SK-N-SH (cell line): ENCODE measurements at regions not wholly inside any gene's neighbourhood (a gene's known extent, or its start where the extent isn't known, plus 50 kb on each side); places are given as distances from the start of the nearest gene placed in this dataset.
A peak's percentile ranks its signal among the peaks of the same experiment; 100 is the strongest.

Source experiments
- CTCF ChIA-PET: fragments of 300-600, 350-600 bp; formaldehyde crosslinking; extraction: SDS; loops from one replicate; lab custom pipeline; 2021; lab: Yijun Ruan, JAX
- POLR2A ChIA-PET: fragments of 350-600 bp; sonication (Branson Sonifier 250); formaldehyde crosslinking; extraction: SDS; loops from one replicate; lab custom pipeline; 2020; ENCODE audit warnings: antibody characterized with exemption, inconsistent platforms; lab: Yijun Ruan, JAX
- DNase-seq: peaks from one replicate; pipeline ENCODE4 v3.0.0; 2012
- H2AFZ ChIP-seq: fragments of 200-600 bp; sonication (generic); 2 replicates; pipeline ENCODE4 v1.8.1; 2016; ENCODE audit warnings: antibody characterized with exemption, mild to moderate bottlenecking, low read depth
- H3F3A ChIP-seq: fragments of 200-600 bp; sonication (generic); replicated peaks from 2 replicates; pipeline ENCODE3; 2016; ENCODE audit warnings: antibody characterized with exemption, mild to moderate bottlenecking; ENCODE audit not compliant: insufficient read depth
- H3K27ac ChIP-seq, 2 experiments: fragments of 200-500 bp in 1 of 2; fragments of 200-600 bp in 1 of 2; sonication (Bioruptor generic) in 1 of 2; sonication (generic), shearing (Covaris generic) in 1 of 2; 2 replicates each; pipeline versions ENCODE4 v1.5.1 to v1.6.1; 2014 to 2016; ENCODE audit warnings: low read depth in 2 of 2, inconsistent platforms in 1 of 2, low read length in 1 of 2, mild to moderate bottlenecking in 1 of 2, mixed read lengths in 1 of 2
- H3K27me3 ChIP-seq: fragments of 200-600 bp; sonication (generic), shearing (Covaris generic); 2 replicates; pipeline ENCODE4 v1.6.1; 2016; ENCODE audit warnings: mixed run types; ENCODE audit not compliant: insufficient read depth
- H3K36me3 ChIP-seq, 2 experiments: fragments of 200-500 bp in 1 of 2; fragments of 200-600 bp in 1 of 2; sonication (Bioruptor generic) in 1 of 2; sonication (generic) in 1 of 2; replicated peaks in 1 of 2; 2 replicates each; pipeline versions ENCODE3 to v1.5.1; 2014 to 2016; ENCODE audit warnings: low read length in 1 of 2, mild to moderate bottlenecking in 1 of 2; ENCODE audit not compliant: insufficient read depth in 2 of 2, control insufficient read depth in 1 of 2
- H3K4me1 ChIP-seq, 2 experiments: fragments of 200-500 bp in 1 of 2; fragments of 200-600 bp in 1 of 2; sonication (Bioruptor generic) in 1 of 2; sonication (generic), shearing (Covaris generic) in 1 of 2; 2 replicates each; pipeline versions ENCODE4 v1.5.1 to v1.6.1; 2014 to 2016; ENCODE audit warnings: low read depth in 1 of 2, low read length in 1 of 2, mixed run types in 1 of 2; ENCODE audit not compliant: insufficient read depth in 2 of 2, control insufficient read depth in 1 of 2
- H3K4me2 ChIP-seq: fragments of 200-600 bp; sonication (generic), shearing (Covaris generic); 2 replicates; pipeline ENCODE4 v1.6.1; 2017; ENCODE audit warnings: mixed run types
- H3K4me3 ChIP-seq, 2 experiments: fragments of 200-500 bp in 1 of 2; fragments of 200-600 bp in 1 of 2; sonication (Bioruptor generic) in 1 of 2; sonication (generic), shearing (Covaris generic) in 1 of 2; 2 replicates each; pipeline versions ENCODE4 v1.5.1 to v1.8.1; 2014 to 2016; ENCODE audit warnings: low read depth in 2 of 2, inconsistent platforms in 1 of 2, low read length in 1 of 2, mild to moderate bottlenecking in 1 of 2, mixed read lengths in 1 of 2, moderate library complexity in 1 of 2
- H3K79me2 ChIP-seq: fragments of 200-600 bp; sonication (generic); 2 replicates; pipeline ENCODE4 v1.8.1; 2017; ENCODE audit warnings: mild to moderate bottlenecking; ENCODE audit not compliant: insufficient read depth
- H3K9ac ChIP-seq: fragments of 200-600 bp; sonication (generic); 2 replicates; pipeline ENCODE4 v1.6.1; 2017; ENCODE audit warnings: mixed run types
- H3K9me2 ChIP-seq: fragments of 200-600 bp; sonication (generic); 2 replicates; pipeline ENCODE4 v1.6.1; 2017; ENCODE audit warnings: mixed run types
- H3K9me3 ChIP-seq: fragments of 200-600 bp; sonication (generic); 2 replicates; pipeline ENCODE4 v1.6.1; 2017; ENCODE audit warnings: mixed run types, mild to moderate bottlenecking, moderate library complexity
- H4K20me1 ChIP-seq: fragments of 200-600 bp; sonication (generic); 2 replicates; pipeline ENCODE4 v1.6.1; 2017; ENCODE audit warnings: mild to moderate bottlenecking, mixed run types; ENCODE audit not compliant: insufficient read depth
- ELF1 ChIP-seq: IDR thresholded peaks from 2 replicates; pipeline ENCODE4 v1.4.0; 2012
- EZH2phosphoT487 ChIP-seq: fragments of 200-600 bp; sonication (generic); IDR thresholded peaks from 2 replicates; pipeline ENCODE4 v1.6.1; 2017; ENCODE audit warnings: low read depth, mixed run types, mild to moderate bottlenecking, antibody characterized with exemption, moderate library complexity, borderline replicate concordance
- RAD21 ChIP-seq: IDR thresholded peaks from 2 replicates; pipeline ENCODE4 v1.6.1; 2012; ENCODE audit warnings: mild to moderate bottlenecking, low read length
- RCOR1 ChIP-seq: fragments of 150-350 bp; IDR thresholded peaks from 2 replicates; pipeline ENCODE4 v1.6.1; 2017; ENCODE audit warnings: antibody characterized with exemption, low read length
- RFX5 ChIP-seq: IDR thresholded peaks from 2 replicates; pipeline ENCODE4 v1.6.1; 2012; ENCODE audit warnings: mild to moderate bottlenecking, improper control_type of control experiment, low read length
- RXRA ChIP-seq: IDR thresholded peaks from 2 replicates; pipeline ENCODE4 v1.4.0; 2012; ENCODE audit warnings: low read depth, mild to moderate bottlenecking, borderline replicate concordance
- SIN3A ChIP-seq: IDR thresholded peaks from 2 replicates; pipeline ENCODE4 v1.6.1; 2012; ENCODE audit warnings: low read depth, mild to moderate bottlenecking, low read length, moderate library complexity, borderline replicate concordance
- TCF12 ChIP-seq: IDR thresholded peaks from 2 replicates; pipeline ENCODE4 v1.4.0; 2012
- WGBS: methylation state at CpG from one replicate; pipeline ENCODE4 v1.1.6; 2017; ENCODE audit warnings: low lambda C conversion rate; 5-methylcytosine and 5-hydroxymethylcytosine counted together
- TF ChIP-seq, protein P1 (sequence below): IDR thresholded peaks from 2 replicates; pipeline ENCODE4 v1.4.0; 2012; ENCODE audit warnings: low read depth, borderline replicate concordance
- TF ChIP-seq, protein P2 (sequence below): IDR thresholded peaks from 2 replicates; pipeline ENCODE4 v1.4.0; 2012; ENCODE audit warnings: low read depth, borderline replicate concordance
- TF ChIP-seq, protein P3 (sequence below): fragments of 200-600 bp; sonication (generic); IDR thresholded peaks from 2 replicates; pipeline ENCODE4 v1.6.1; 2017; ENCODE audit warnings: antibody characterized with exemption, mild to moderate bottlenecking, moderate library complexity
- TF ChIP-seq, protein P4 (sequence below): IDR thresholded peaks from 2 replicates; pipeline ENCODE4 v1.4.0; 2012; ENCODE audit warnings: low read depth

DNA sequence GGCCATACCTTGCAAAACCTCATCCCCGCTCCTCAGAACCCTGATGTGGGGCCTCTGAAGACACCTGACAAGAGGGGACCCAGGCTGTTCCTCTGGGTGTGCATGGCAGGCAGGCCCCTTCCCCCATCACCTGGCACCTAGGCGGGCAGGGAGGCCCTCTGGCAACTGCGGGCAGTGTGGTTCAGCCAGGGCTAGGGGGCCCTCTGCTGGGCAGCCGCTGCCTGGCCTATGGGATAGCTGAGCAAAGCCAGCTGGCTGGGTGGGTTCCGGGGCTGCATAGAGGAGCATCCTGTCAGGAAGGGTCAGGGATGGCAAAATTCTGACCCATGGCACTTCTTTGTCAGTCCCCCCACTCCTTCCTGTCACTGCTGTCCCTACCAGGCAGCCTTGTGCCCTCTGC is 228.7 kb upstream of the ASIC2 start (continued):
- TF ChIP-seq, protein P1, sequence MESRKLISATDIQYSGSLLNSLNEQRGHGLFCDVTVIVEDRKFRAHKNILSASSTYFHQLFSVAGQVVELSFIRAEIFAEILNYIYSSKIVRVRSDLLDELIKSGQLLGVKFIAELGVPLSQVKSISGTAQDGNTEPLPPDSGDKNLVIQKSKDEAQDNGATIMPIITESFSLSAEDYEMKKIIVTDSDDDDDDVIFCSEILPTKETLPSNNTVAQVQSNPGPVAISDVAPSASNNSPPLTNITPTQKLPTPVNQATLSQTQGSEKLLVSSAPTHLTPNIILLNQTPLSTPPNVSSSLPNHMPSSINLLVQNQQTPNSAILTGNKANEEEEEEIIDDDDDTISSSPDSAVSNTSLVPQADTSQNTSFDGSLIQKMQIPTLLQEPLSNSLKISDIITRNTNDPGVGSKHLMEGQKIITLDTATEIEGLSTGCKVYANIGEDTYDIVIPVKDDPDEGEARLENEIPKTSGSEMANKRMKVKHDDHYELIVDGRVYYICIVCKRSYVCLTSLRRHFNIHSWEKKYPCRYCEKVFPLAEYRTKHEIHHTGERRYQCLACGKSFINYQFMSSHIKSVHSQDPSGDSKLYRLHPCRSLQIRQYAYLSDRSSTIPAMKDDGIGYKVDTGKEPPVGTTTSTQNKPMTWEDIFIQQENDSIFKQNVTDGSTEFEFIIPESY = no peak
- no peak for TF ChIP-seq RFX5
- TF ChIP-seq RCOR1 = no peak
- TF ChIP-seq, protein P2, sequence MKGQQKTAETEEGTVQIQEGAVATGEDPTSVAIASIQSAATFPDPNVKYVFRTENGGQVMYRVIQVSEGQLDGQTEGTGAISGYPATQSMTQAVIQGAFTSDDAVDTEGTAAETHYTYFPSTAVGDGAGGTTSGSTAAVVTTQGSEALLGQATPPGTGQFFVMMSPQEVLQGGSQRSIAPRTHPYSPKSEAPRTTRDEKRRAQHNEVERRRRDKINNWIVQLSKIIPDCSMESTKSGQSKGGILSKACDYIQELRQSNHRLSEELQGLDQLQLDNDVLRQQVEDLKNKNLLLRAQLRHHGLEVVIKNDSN = no peak
- TF ChIP-seq RAD21 = peak; percentile 59
- no peak for TF ChIP-seq ELF1
- no peak for TF ChIP-seq RXRA
- no peak for TF ChIP-seq SIN3A
- no peak for TF ChIP-seq EZH2phosphoT487
- TF ChIP-seq, protein P3, sequence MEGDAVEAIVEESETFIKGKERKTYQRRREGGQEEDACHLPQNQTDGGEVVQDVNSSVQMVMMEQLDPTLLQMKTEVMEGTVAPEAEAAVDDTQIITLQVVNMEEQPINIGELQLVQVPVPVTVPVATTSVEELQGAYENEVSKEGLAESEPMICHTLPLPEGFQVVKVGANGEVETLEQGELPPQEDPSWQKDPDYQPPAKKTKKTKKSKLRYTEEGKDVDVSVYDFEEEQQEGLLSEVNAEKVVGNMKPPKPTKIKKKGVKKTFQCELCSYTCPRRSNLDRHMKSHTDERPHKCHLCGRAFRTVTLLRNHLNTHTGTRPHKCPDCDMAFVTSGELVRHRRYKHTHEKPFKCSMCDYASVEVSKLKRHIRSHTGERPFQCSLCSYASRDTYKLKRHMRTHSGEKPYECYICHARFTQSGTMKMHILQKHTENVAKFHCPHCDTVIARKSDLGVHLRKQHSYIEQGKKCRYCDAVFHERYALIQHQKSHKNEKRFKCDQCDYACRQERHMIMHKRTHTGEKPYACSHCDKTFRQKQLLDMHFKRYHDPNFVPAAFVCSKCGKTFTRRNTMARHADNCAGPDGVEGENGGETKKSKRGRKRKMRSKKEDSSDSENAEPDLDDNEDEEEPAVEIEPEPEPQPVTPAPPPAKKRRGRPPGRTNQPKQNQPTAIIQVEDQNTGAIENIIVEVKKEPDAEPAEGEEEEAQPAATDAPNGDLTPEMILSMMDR = peak; percentile 57
- TF ChIP-seq, protein P4, sequence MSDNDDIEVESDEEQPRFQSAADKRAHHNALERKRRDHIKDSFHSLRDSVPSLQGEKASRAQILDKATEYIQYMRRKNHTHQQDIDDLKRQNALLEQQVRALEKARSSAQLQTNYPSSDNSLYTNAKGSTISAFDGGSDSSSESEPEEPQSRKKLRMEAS = no peak

DNA sequence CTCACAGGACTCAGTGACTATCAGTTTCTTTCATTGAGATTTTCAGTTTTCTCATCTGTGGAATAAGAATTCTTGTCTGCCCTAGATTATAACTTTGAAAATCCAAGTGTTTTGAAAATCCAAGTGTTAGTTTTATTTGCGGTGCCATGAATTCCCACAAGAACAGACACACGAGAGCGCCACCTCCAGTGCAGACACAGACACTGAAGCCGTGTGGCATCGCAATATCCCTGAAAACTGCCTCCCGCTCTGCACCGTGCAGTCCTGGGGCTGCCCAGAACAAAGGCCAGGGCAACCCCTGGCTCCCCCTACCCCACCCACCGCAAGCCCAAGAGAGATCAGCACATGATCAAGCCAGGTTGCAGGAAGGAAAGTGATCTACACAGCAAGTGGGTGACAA is 229.5 kb upstream of the ASIC2 start:
- ChIA-PET POLR2A (no interaction called here), CTCF (interaction anchor here (0.6 to 6.1 kb wide), 7 partner anchors 10 to 234 kb away, joined by 3 to 37 read pairs (median 5); no protein-coding TSS in a partner anchor)
- Histone ChIP-seq H3F3A (no peaks in the 10 kb centered on the region), H3K4me1 (peaks cover 0 to 2% of the 10 kb centered on the region in 2 experiments; a peak in 1 of 4 replicates), H3K4me3 (no peak overlapping the region), H3K27ac (no peak overlapping the region), H3K4me2 (no peak overlapping the region), H3K9ac (no peak overlapping the region), H3K36me3 (no peaks in the 10 kb centered on the region), H4K20me1 (no peaks in the 10 kb centered on the region), H3K9me3 (no peaks in the 10 kb centered on the region), H3K79me2 (no peaks in the 10 kb centered on the region), H3K9me2 (no peaks in the 10 kb centered on the region), H2AFZ (no peak overlapping the region), H3K27me3 (no peaks in the 10 kb centered on the region)
- TF ChIP-seq TCF12 = no peak
- TF ChIP-seq, protein P3 = peak; percentile 25; the same call in 1 of the 2 replicates
- 71% methylated on average over 8 of the region's 8 CpGs for WGBS
- no peak for DNase-seq
